ENCODE measurements at regions not wholly inside any gene's neighbourhood (a gene's known extent, or its start where the extent isn't known, plus 50 kb on each side); places are given as distances from the start of the nearest gene placed in this dataset.

GRCh38 chr3:152190636-152191183, 78.0 kb upstream of the MBNL1 start:
- H3K4me3 ChIP-seq (ENCODE audit: control extremely low read depth in 1 of 5, extremely low read depth in 1 of 5, insufficient read depth in 1 of 5, low read depth in 2 of 5, low read length in 4 of 5) = no peak overlapping the region
- H4K20me1 ChIP-seq (ENCODE audit: control insufficient read depth, insufficient read depth, low read length, poor library complexity, severe bottlenecking) = no peaks in the 10 kb centered on the region
- TF ChIP-seq EZH2 (IDR thresholded peaks at IDR 0.05; ENCODE audit: borderline replicate concordance, insufficient read depth, low read depth, low read length, poor library complexity, severe bottlenecking) (no peak), CTCF (IDR thresholded peaks at IDR 0.05) (no peak)
- H3K4me3 Mint-ChIP-seq = no peak overlapping the region
- ATAC-seq (ENCODE audit: low read depth) = no peak
- no peak overlapping the region for H3K27ac Mint-ChIP-seq
- H3K4me1 Mint-ChIP-seq = peaks cover 46% of the 10 kb centered on the region
- no peak overlapping the region for H3K27ac ChIP-seq (ENCODE audit: low read length in 2 of 2)
- H3K4me2 ChIP-seq (replicated peaks; ENCODE audit: low read depth, low read length, poor library complexity, severe bottlenecking) = no peak overlapping the region
- H3K36me3 ChIP-seq (replicated peaks in 1 of 2; ENCODE audit: control extremely low read depth in 1 of 2, control insufficient read depth in 1 of 2, extremely low read depth in 1 of 2, insufficient read depth in 2 of 2, low read length in 1 of 2) = no peaks in the 10 kb centered on the region
- peaks cover 24 to 27% of the 10 kb centered on the region in 2 donors for H3K4me1 ChIP-seq (ENCODE audit: control insufficient read depth in 2 of 2, insufficient read depth in 2 of 2, low read length in 2 of 2)
- no peaks in the 10 kb centered on the region for H3K9me3 ChIP-seq (ENCODE audit: control extremely low read depth in 1 of 3, control insufficient read depth in 2 of 3, insufficient read depth in 1 of 3, low read length in 2 of 3)
- H3K9ac ChIP-seq (ENCODE audit: low read length) = no peak overlapping the region
- no CpG with 5 or more reads among the region's 2 CpGs for WGBS (ENCODE audit: insufficient coverage)
- H3K27me3 Mint-ChIP-seq = no peaks in the 10 kb centered on the region
- no peak for DNase-seq
- ChIA-PET POLR2A (no interaction called here), CTCF (no interaction called here)
- intact Hi-C loops (cut with micrococcal nuclease) = no loop called here
- no peak overlapping the region for H2AFZ ChIP-seq (ENCODE audit: insufficient read depth, low read depth, low read length, poor library complexity, severe bottlenecking)
- H3K9me3 Mint-ChIP-seq (ENCODE audit: insufficient read depth) = no peaks in the 10 kb centered on the region
- no peaks in the 10 kb centered on the region for H3K27me3 ChIP-seq (replicated peaks in 1 of 4; ENCODE audit: control extremely low read depth in 1 of 4, control insufficient read depth in 3 of 4, insufficient read depth in 4 of 4, low read length in 3 of 4)
- peaks cover 79% of the 10 kb centered on the region for H3K79me2 ChIP-seq (ENCODE audit: control insufficient read depth, insufficient read depth, low read length)

GRCh38 chr3:152192050-152192449, 76.7 kb upstream of the MBNL1 start:
- no peak for DNase-seq
- CTCF ChIA-PET = interaction anchor here (2.7 kb wide), 1 partner anchor 7 kb away, joined by 36 read pairs; no protein-coding TSS in a partner anchor
- Mint-ChIP-seq H3K27ac (peak overlapping the region; percentile 47), H3K4me3 (peak overlapping the region; percentile 20), H3K27me3 (no peaks in the 10 kb centered on the region), H3K4me1 (peaks cover 58% of the 10 kb centered on the region), H3K9me3 (ENCODE audit: insufficient read depth) (no peaks in the 10 kb centered on the region)
- TF ChIP-seq EZH2 (IDR thresholded peaks at IDR 0.05; ENCODE audit: borderline replicate concordance, insufficient read depth, low read depth, low read length, poor library complexity, severe bottlenecking) (no peak), CTCF (IDR thresholded peaks at IDR 0.05) (no peak)
- intact Hi-C loops (cut with micrococcal nuclease) = no loop called here
- Histone ChIP-seq H3K9ac (ENCODE audit: low read length) (no peak overlapping the region), H3K4me2 (replicated peaks; ENCODE audit: low read depth, low read length, poor library complexity, severe bottlenecking) (peak overlapping the region; percentile 43), H3K79me2 (ENCODE audit: control insufficient read depth, insufficient read depth, low read length) (peaks cover 80% of the 10 kb centered on the region), H3K27ac (ENCODE audit: low read length in 2 of 2) (no peak overlapping the region), H3K9me3 (ENCODE audit: control extremely low read depth in 1 of 3, control insufficient read depth in 2 of 3, insufficient read depth in 1 of 3, low read length in 2 of 3) (no peaks in the 10 kb centered on the region), H3K4me3 (ENCODE audit: control extremely low read depth in 1 of 5, extremely low read depth in 1 of 5, insufficient read depth in 1 of 5, low read depth in 2 of 5, low read length in 4 of 5) (no peak overlapping the region), H4K20me1 (ENCODE audit: control insufficient read depth, insufficient read depth, low read length, poor library complexity, severe bottlenecking) (no peaks in the 10 kb centered on the region), H2AFZ (ENCODE audit: insufficient read depth, low read depth, low read length, poor library complexity, severe bottlenecking) (peak overlapping the region; percentile 63), H3K36me3 (replicated peaks in 1 of 2; ENCODE audit: control extremely low read depth in 1 of 2, control insufficient read depth in 1 of 2, extremely low read depth in 1 of 2, insufficient read depth in 2 of 2, low read length in 1 of 2) (no peaks in the 10 kb centered on the region), H3K27me3 (replicated peaks in 1 of 4; ENCODE audit: control extremely low read depth in 1 of 4, control insufficient read depth in 3 of 4, insufficient read depth in 4 of 4, low read length in 3 of 4) (no peaks in the 10 kb centered on the region), H3K4me1 (ENCODE audit: control insufficient read depth in 2 of 2, insufficient read depth in 2 of 2, low read length in 2 of 2) (peaks cover 33 to 36% of the 10 kb centered on the region in 2 donors)
- ATAC-seq (ENCODE audit: low read depth) = no peak
- POLR2A ChIA-PET = no interaction called here
- WGBS (ENCODE audit: insufficient coverage) = 33% methylated on average over 1 of the region's 4 CpGs

Data from B cell (primary cell).